ENCODE measurements at regions not wholly inside any gene's neighbourhood (a gene's known extent, or its start where the extent isn't known, plus 50 kb on each side); places are given as distances from the start of the nearest gene placed in this dataset.

GRCh38 chr4:141402712-141403111 lies 182.0 kb downstream of the ZNF330 start:
- no peak for DNase-seq (ENCODE audit: low read depth)

- DNase-seq (ENCODE audit: low read depth): no peak
These were observed 183.1 kb downstream of the ZNF330 start for GRCh38 chr4:141403782-141404181.

- no peak for DNase-seq (ENCODE audit: low read depth)
These were observed 185.5 kb downstream of the ZNF330 start for GRCh38 chr4:141406237-141406636.

GRCh38 chr4:141409556-141409955 lies 188.9 kb downstream of the ZNF330 start:
- no peak for DNase-seq (ENCODE audit: low read depth)

- DNase-seq (ENCODE audit: low read depth): no peak
These were observed 190.1 kb downstream of the ZNF330 start for GRCh38 chr4:141410839-141411238.

GRCh38 chr4:141411936-141412335 lies 191.2 kb downstream of the ZNF330 start:
- DNase-seq (ENCODE audit: low read depth): no peak

GRCh38 chr4:141413366-141413765 lies 192.7 kb downstream of the ZNF330 start:
- no peak for DNase-seq (ENCODE audit: low read depth)

- DNase-seq (ENCODE audit: low read depth): no peak
These were observed 195.0 kb downstream of the ZNF330 start for GRCh38 chr4:141415651-141416050.

- no peak for DNase-seq (ENCODE audit: low read depth)
These were observed 195.5 kb downstream of the ZNF330 start for GRCh38 chr4:141416219-141416618.

GRCh38 chr4:141416677-141417363 lies 196.1 kb downstream of the ZNF330 start:
- DNase-seq (ENCODE audit: low read depth): no peak

GRCh38 chr4:141417387-141417786 lies 196.7 kb downstream of the ZNF330 start:
- no peak for DNase-seq (ENCODE audit: low read depth)

- peak; percentile 83 for DNase-seq (ENCODE audit: low read depth)
These were observed 204.4 kb downstream of the ZNF330 start for GRCh38 chr4:141425124-141425523.

GRCh38 chr4:141427726-141428296 lies 207.1 kb downstream of the ZNF330 start:
- no peak for DNase-seq (ENCODE audit: low read depth)

GRCh38 chr4:141429933-141430332 lies 206.4 kb upstream of the IL15 start:
- DNase-seq (ENCODE audit: low read depth): no peak

- DNase-seq (ENCODE audit: low read depth): no peak
These were observed 205.7 kb upstream of the IL15 start for GRCh38 chr4:141430686-141431085.

- DNase-seq (ENCODE audit: low read depth): peak; percentile 12
These were observed 204.2 kb upstream of the IL15 start for GRCh38 chr4:141432000-141432712.

- peak; percentile 56 for DNase-seq (ENCODE audit: low read depth)
These were observed 200.7 kb upstream of the IL15 start for GRCh38 chr4:141435446-141436225.

GRCh38 chr4:141439223-141439622 lies 197.2 kb upstream of the IL15 start:
- no peak for DNase-seq (ENCODE audit: low read depth)

GRCh38 chr4:141447761-141448160 lies 188.6 kb upstream of the IL15 start:
- no peak for DNase-seq (ENCODE audit: low read depth)

GRCh38 chr4:141448490-141448889 lies 187.9 kb upstream of the IL15 start:
- no peak for DNase-seq (ENCODE audit: low read depth)

GRCh38 chr4:141449927-141450326 lies 186.5 kb upstream of the IL15 start:
- no peak for DNase-seq (ENCODE audit: low read depth)

- peak; percentile 43 for DNase-seq (ENCODE audit: low read depth)
These were observed 180.7 kb upstream of the IL15 start for GRCh38 chr4:141455651-141456050.
